ENCODE measurements at regions not wholly inside any gene's neighbourhood (a gene's known extent, or its start where the extent isn't known, plus 50 kb on each side); places are given as distances from the start of the nearest gene placed in this dataset.

DNA sequence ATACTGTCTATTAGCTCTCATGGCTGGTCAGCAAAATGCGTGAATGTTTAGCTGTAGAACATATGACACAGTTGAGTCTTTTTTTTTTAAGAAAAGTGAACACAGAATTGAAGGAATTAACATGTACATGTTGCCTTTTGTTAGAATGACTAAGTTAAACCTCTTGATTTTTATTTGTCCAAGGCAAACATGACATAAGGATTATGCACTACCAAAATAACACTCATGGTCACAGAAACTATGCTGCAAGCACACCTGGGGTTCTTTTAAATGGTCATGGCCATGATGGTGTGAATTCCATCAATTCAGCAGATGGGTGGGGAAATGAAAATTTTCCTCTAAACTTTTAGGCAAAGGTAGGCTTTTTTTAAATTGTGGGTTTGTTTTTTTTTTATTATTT, 80.1 kb upstream of the CXCL13 start:
- TF ChIP-seq, protein P1, sequence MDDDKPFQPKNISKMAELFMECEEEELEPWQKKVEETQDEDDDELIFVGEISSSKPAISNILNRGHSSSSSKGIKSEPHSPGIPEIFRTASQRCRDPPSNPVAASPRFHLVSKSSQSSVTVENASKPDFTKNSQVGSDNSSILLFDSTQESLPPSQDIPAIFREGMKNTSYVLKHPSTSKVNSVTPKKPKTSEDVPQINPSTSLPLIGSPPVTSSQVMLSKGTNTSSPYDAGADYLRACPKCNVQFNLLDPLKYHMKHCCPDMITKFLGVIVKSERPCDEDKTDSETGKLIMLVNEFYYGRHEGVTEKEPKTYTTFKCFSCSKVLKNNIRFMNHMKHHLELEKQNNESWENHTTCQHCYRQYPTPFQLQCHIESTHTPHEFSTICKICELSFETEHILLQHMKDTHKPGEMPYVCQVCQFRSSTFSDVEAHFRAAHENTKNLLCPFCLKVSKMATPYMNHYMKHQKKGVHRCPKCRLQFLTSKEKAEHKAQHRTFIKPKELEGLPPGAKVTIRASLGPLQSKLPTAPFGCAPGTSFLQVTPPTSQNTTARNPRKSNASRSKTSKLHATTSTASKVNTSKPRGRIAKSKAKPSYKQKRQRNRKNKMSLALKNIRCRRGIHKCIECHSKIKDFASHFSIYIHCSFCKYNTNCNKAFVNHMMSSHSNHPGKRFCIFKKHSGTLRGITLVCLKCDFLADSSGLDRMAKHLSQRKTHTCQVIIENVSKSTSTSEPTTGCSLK (tag by site-specific recombination; IDR thresholded peaks at IDR 0.05): no peak
- no peak for TF ChIP-seq ZNF184 (tag by site-specific recombination; IDR thresholded peaks at IDR 0.05)
